ENCODE measurements at regions not wholly inside any gene's neighbourhood (a gene's known extent, or its start where the extent isn't known, plus 50 kb on each side); places are given as distances from the start of the nearest gene placed in this dataset.

DNA sequence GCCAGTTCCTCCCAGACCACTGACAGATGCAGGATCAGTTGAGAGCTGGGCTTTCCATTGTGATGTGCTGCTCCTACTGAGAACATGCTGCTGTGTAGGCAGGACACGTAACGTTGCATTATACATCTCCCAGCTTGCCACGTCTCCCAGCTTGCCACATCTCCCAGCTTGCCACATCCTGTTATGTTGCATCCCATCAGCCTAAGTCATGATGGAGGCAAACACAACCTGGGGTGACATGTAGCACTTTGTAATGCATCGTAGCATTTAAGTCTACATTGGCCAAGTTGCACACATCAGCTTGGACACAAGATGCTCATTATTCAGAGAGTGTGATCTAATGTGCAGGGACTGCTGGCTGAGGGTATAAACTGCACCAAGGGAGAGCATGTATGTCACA, 73.3 kb upstream of the CHCHD3 start:
- WGBS (ENCODE audit: insufficient coverage, low coverage, missing lambda C conversion rate) = 1% methylated on average over 4 of the region's 4 CpGs
- H3K9me1 ChIP-seq (ENCODE audit: control insufficient read depth, insufficient read depth, low read length) = peaks cover 3% of the 10 kb centered on the region
- ChIA-PET CTCF (ENCODE audit: low intra/inter-chr PET ratio) (no interaction called here), POLR2A (interaction anchor here (0.7 kb wide), 1 partner anchor 10 kb away, joined by 4 read pairs; no protein-coding TSS in a partner anchor)
- H3K36me3 ChIP-seq (ENCODE audit: control insufficient read depth, insufficient read depth, low read length) = no peaks in the 10 kb centered on the region
- no peak overlapping the region for H3K9ac ChIP-seq (ENCODE audit: insufficient read depth in 1 of 2, low read depth in 2 of 2, low read length in 2 of 2)
- H3K4me3 ChIP-seq = no peak overlapping the region
- in situ Hi-C loops (cut with MboI) (no loop called here), intact Hi-C loops (cut with micrococcal nuclease) (no loop called here)
- H4K20me1 ChIP-seq (replicated peaks; ENCODE audit: control insufficient read depth, insufficient read depth, low read length) = peaks cover 4% of the 10 kb centered on the region; the same call in 1 of the 2 replicates
- H3K79me2 ChIP-seq (ENCODE audit: control insufficient read depth, insufficient read depth, low read length) = no peaks in the 10 kb centered on the region
- ATAC-seq = no peak
- BruUV-seq (replicated peaks) = no TSS peak
- TF ChIP-seq IRF2 (CRISPR knock-in tag; IDR thresholded peaks at IDR 0.05) (0 out of 2 replicates have a peak, but pooled peaks have one; percentile 59), ERF (CRISPR knock-in tag; IDR thresholded peaks at IDR 0.05) (no peak), ZNF609 (CRISPR knock-in tag; IDR thresholded peaks at IDR 0.05; ENCODE audit: borderline replicate concordance) (no peak)
- H3K27ac ChIP-seq (ENCODE audit: extremely low read depth, low read depth, low read length) = no peak overlapping the region
- no peak for FAIRE-seq
- H2AFZ ChIP-seq (ENCODE audit: low read depth, low read length) = no peak overlapping the region
- no peak overlapping the region for H3K4me2 ChIP-seq (ENCODE audit: insufficient read depth, low read length)
- no peaks in the 10 kb centered on the region for H3K4me1 ChIP-seq (replicated peaks in 1 of 2; ENCODE audit: control insufficient read depth in 2 of 2, insufficient read depth in 2 of 2, low read length in 2 of 2)
- H3K9me3 ChIP-seq (replicated peaks; ENCODE audit: control insufficient read depth, insufficient read depth, low read depth, low read length) = no peaks in the 10 kb centered on the region
- H3K27me3 ChIP-seq (ENCODE audit: control insufficient read depth in 2 of 2, insufficient read depth in 2 of 2, low read length in 2 of 2) = peaks cover 20 to 37% of the 10 kb centered on the region in 2 experiments
- DNase-seq (ENCODE audit: extremely low read depth in 1 of 4, low spot score in 3 of 4) = no peak
